ENCODE measurements at regions not wholly inside any gene's neighbourhood (a gene's known extent, or its start where the extent isn't known, plus 50 kb on each side); places are given as distances from the start of the nearest gene placed in this dataset.

- TF ChIP-seq CTCF (IDR thresholded peaks at IDR 0.05) (no peak), POLR2A (IDR thresholded peaks at IDR 0.05) (no peak)
These were observed 82.6 kb downstream of the TTLL2 start for GRCh38 chr6:167407239-167408064.

All from right lobe of liver (tissue), 4 donors.